ENCODE measurements at regions not wholly inside any gene's neighbourhood (a gene's known extent, or its start where the extent isn't known, plus 50 kb on each side); places are given as distances from the start of the nearest gene placed in this dataset.

DNA sequence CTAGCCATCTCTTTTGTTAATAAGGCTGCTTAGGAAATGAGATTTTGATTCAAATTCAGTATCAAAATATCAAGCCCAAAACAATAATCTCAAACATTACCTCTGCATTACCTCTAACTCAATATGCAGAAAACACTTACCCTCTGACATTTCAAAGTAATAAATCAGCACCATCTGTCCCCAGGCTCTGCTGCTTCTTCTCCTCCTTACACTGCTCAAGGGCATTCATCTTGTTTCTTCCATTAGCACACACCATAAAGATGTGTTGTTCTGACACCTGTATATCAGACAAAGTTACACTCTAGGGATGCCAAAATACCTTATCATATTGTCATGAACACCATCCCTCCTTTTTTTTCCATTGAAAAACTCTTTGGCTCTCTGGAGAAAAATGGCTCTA lies 1630.3 kb downstream of the RPA4 start (continued):
- TF ChIP-seq, protein P1, sequence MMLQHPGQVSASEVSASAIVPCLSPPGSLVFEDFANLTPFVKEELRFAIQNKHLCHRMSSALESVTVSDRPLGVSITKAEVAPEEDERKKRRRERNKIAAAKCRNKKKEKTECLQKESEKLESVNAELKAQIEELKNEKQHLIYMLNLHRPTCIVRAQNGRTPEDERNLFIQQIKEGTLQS (IDR thresholded peaks at IDR 0.05; ENCODE audit: insufficient read depth, low read depth, low read length) = no peak
- TF ChIP-seq GTF2F1 (IDR thresholded peaks at IDR 0.05; ENCODE audit: borderline replicate concordance, low read depth, low read length) = no peak
- no peak for TF ChIP-seq POLR2A (IDR thresholded peaks at IDR 0.05; ENCODE audit: control extremely low read depth in 1 of 2, low read depth in 2 of 2, low read length in 2 of 2)
- TF ChIP-seq PHF8 (conservative IDR thresholded peaks at IDR 0.05; ENCODE audit: low read depth, low read length) = no peak
- TF ChIP-seq KDM4A (IDR thresholded peaks at IDR 0.05; ENCODE audit: low read depth, low read length, severe bottlenecking) = no peak
- no peak for TF ChIP-seq RNF2 (IDR thresholded peaks at IDR 0.05; ENCODE audit: borderline replicate concordance, low read depth, low read length, missing control alignments, poor library complexity, severe bottlenecking)
- TF ChIP-seq CREB1 (IDR thresholded peaks at IDR 0.05) = no peak
- no peak for TF ChIP-seq SP2 (IDR thresholded peaks at IDR 0.05; ENCODE audit: low read length)
- TF ChIP-seq, protein P2, sequence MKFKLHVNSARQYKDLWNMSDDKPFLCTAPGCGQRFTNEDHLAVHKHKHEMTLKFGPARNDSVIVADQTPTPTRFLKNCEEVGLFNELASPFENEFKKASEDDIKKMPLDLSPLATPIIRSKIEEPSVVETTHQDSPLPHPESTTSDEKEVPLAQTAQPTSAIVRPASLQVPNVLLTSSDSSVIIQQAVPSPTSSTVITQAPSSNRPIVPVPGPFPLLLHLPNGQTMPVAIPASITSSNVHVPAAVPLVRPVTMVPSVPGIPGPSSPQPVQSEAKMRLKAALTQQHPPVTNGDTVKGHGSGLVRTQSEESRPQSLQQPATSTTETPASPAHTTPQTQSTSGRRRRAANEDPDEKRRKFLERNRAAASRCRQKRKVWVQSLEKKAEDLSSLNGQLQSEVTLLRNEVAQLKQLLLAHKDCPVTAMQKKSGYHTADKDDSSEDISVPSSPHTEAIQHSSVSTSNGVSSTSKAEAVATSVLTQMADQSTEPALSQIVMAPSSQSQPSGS (IDR thresholded peaks at IDR 0.05; ENCODE audit: low read length) = no peak
- TF ChIP-seq POLR2AphosphoS5 (IDR thresholded peaks at IDR 0.05; ENCODE audit: low read depth, low read length) = no peak
- TF ChIP-seq MAFK (IDR thresholded peaks at IDR 0.05; ENCODE audit: low read depth, low read length) = no peak
- no peak for TF ChIP-seq FOSL1 (IDR thresholded peaks at IDR 0.05; ENCODE audit: insufficient read depth, low read depth, low read length)
- TF ChIP-seq SIN3A (conservative IDR thresholded peaks at IDR 0.05 in 1 of 2, IDR thresholded peaks at IDR 0.05 in 1 of 2; ENCODE audit: low read depth in 1 of 2, low read length in 2 of 2) = no peak
- TF ChIP-seq EZH2 (IDR thresholded peaks at IDR 0.05; ENCODE audit: low read depth, low read length, severe bottlenecking) = no peak
- no peak for TF ChIP-seq RFX5 (IDR thresholded peaks at IDR 0.05; ENCODE audit: borderline replicate concordance, low read depth, low read length)
